NCI-H1417 treated with DMSO at 0.1 percent for 48 hours (cell line): ENCODE measurements at regions not wholly inside any gene's neighbourhood (a gene's known extent, or its start where the extent isn't known, plus 50 kb on each side); places are given as distances from the start of the nearest gene placed in this dataset.

Experiments used
- DNase-seq: peaks from one replicate; lab custom pipeline; 2025; lab: John Stamatoyannopoulos, UW

GRCh38 chr5:86879086-86879485, 261.3 kb downstream of the COX7C start:
- DNase-seq = no peak

DNA sequence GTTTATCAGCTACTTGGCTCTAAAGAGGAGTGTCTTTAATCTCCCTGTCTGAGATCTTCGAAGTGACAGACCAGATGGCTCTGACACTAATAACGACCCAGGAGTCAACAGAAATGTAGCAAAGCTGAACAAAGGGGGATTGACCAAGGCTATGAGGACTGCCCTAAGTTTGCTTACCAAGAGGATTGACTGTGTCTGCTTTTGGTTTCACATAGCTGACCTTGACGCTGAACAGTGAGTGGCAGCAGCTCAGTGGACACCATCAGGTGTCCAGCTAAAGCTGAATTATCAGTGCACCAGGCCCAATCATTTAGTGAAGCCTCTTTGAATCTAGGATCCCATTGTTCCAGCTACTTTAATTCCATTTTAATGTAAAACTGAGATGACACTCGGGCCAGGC, 262.6 kb downstream of the COX7C start:
- no peak for DNase-seq

GRCh38 chr5:86880785-86881492, 263.2 kb downstream of the COX7C start:
- DNase-seq = peak; percentile 17

DNA sequence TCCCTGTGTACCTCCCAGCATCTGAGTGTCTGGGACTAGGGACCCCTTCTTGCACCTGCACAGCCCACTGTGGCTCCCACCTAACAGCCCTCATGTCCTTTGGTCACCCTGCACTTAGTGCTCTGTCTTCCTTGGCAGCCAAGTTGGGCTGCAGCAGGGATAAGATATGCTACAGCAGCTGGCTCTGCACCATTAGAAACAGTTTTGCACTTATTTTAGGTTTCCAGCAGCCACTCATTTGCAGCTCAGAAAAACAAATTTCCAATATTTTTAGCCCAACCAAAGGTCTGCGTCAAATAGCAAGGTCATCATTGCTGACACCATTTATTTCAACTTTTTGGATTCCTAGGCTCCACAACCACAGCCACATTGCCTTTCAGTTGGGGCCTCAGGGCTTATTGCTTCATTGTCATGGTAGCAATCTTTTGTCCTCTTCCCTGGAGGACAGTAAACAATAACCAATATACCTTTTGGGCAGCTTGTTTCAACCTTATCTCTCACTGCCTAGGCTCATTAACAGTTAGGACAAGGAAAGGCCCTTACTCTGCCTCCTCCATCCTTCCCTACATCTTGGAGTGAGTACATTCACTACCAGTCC, 263.9 kb downstream of the COX7C start:
- DNase-seq = no peak

- DNase-seq = no peak
Observed at GRCh38 chr5:86884608-86885007, 266.9 kb downstream of the COX7C start.

- DNase-seq = no peak
Observed at GRCh38 chr5:86885011-86885410, 267.3 kb downstream of the COX7C start.

DNA sequence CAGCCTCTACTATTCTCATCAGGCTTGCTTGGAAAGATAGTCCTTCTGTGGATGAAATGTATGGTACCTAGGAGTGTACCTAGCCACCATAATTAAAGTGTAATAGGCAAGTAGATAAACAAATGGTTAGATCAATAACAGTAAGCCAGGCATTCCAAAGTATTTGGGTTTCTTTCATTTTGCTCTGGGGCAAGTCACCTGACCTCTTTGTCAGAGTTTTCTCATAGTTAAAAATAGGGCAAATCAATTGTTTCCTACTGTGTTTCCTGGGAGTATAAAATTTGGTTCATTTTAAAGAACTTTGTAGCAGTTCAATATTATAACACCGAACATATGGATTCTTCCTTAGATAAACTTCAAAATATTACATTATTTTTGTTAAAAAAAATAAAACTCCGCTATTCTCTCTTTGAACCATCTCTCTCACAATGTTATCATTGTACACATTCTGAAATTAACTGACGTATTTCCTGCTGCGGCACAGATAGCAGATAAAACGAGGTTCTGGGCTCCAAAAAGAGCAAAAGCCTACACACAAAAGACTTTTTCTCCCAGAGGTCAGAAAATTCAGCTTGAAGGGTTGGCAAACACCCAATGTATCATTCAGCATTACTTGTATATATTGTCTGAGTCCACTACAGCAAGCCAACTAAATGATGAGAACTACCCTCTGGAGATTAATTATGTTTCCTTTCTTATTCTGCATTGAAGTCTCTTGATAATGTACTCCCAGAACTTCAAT, 267.9 kb downstream of the COX7C start:
- DNase-seq = no peak

- no peak for DNase-seq
Observed at GRCh38 chr5:86890375-86890774, 272.6 kb downstream of the COX7C start.

- DNase-seq = no peak
Observed at GRCh38 chr5:86894056-86894455, 276.3 kb downstream of the COX7C start.

- no peak for DNase-seq
Observed at GRCh38 chr5:86896916-86897315, 279.2 kb downstream of the COX7C start.

GRCh38 chr5:86909418-86910295, 291.9 kb downstream of the COX7C start:
- DNase-seq = no peak

DNA sequence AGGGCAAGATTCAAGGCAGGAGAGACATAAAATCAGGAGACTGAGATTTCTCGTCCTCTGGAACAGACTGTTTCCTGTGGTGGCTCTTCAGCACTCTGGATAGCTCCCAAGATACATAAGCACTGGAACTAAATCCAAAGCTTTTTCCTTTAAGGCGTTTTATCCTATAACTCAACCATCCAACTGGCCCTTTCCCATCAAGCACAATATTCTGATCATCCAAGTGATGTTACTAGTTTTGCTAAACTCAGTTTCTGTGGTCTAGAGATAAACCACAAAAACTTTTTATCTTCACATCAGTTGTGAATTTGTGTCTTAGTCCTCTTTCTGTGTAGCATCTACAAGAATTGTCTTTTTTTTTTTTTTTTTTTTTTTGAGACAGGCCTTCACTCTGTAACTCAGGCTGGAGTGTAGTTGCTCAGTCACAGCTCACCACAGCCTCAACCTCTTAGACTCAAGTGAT, 299.4 kb downstream of the COX7C start:
- no peak for DNase-seq

- no peak for DNase-seq
Observed at GRCh38 chr5:86918246-86918645, 300.5 kb downstream of the COX7C start.

DNA sequence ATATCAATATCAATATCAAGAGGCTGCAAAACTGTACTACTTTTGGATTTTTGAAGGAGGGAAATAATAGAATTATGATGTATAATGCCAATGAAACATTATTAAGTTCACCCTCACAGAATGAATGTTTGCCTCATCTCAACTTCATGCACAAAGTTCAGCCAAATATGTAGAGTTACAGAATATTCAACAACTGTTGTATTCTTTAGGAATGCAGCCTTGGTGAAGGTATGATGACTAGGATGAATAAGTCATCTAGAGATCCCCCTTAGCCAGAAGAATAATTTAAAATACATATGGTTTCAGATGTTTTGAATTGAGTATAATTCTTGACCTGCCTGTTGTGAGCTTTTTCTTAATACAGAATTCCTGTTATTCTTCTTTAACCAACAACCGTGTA, 308.3 kb downstream of the COX7C start:
- DNase-seq = no peak

DNA sequence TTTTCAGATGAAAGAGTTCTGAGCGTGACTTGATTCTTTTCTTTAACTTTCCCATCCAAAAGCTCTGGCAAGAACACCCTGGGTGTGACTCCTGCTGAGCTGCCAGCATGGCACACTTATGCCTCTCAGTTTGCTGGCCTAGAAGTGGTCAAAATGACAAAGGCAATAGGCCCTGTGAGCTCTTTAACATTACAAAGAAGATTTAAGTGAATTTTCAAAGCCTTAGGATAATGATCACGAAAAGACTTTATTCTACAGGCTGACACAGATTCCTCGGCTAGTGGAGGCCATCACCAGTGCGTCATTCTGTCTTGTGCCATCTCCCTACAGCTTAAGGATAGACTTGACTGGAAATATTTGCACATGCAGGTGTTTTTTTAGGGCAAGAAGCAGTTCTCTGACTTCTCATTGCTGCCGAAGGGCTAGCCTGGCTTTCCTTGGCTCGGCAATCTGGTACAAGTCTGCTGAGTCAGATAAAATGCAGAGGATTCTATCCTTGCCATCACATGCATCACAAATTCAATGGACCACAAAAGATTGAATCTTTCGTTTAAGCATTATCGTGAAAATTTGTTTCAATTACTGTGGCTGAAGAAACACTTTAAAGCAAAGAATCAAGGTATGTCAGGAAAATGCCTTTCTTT, 311.5 kb downstream of the COX7C start:
- no peak for DNase-seq

- no peak for DNase-seq
Observed at GRCh38 chr5:86951761-86952160, 315.9 kb upstream of the RASA1 start.

DNA sequence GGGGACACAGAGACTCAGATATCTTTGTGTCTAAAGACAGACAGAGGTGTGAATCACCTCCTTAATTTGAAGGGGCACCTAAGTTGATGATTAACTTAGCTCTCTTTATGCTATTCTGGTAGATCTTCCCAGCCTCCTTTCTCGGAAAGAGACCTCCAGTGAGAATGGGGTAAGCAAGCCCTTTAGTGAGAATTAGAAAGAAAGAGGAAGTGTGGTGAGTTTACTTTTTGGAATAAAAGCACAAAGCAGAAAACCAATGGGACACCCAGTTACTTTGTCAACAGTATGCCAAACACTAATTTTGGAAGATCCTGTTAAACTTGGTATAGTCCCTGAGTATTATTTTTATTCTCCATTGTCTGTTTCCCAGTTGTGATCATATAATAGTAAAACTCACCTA, 302.8 kb upstream of the RASA1 start:
- DNase-seq = no peak

- no peak for DNase-seq
Observed at GRCh38 chr5:86968301-86968753, 299.4 kb upstream of the RASA1 start.

DNA sequence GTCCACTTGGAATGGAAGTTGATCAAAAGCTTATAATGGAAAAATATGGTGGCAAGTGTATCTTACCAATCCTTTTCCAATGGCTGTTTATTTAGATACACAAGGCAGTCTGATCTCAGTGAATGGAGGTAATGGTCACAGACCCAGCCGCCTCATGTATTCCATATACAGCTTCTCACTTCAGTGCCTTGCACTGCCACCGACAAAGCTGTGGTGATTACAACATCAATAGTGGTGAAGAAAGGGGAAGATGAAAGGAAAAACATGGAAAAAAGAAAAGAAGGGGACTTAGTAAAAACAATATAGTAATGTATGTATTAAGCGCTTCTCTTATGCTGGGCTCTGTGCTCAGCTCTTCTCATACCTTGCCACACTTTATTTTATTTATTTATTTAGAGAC, 297.3 kb upstream of the RASA1 start:
- DNase-seq = no peak

- no peak for DNase-seq
Observed at GRCh38 chr5:86971034-86971571, 296.6 kb upstream of the RASA1 start.

GRCh38 chr5:86974955-86975354, 292.7 kb upstream of the RASA1 start:
- DNase-seq = no peak
